H9 (cell line): ENCODE measurements at regions not wholly inside any gene's neighbourhood (a gene's known extent, or its start where the extent isn't known, plus 50 kb on each side); places are given as distances from the start of the nearest gene placed in this dataset.

Experiments
- DNase-seq: peaks from one replicate; pipeline ENCODE4 v3.0.0-alpha.2; 2017
- H2AFZ ChIP-seq: one replicate; pipeline ENCODE4 v1.6.1; 2013; ENCODE audit warnings: mild to moderate bottlenecking, low read length, control low read depth, moderate library complexity
- H2AK5ac ChIP-seq: 2 replicates; pipeline ENCODE4 v1.6.1; 2013; ENCODE audit warnings: low read length, control low read depth, mixed read lengths; ENCODE audit not compliant: insufficient read length
- H2BK120ac ChIP-seq: one replicate; pipeline ENCODE4 v1.6.1; 2013; ENCODE audit warnings: low read depth, mild to moderate bottlenecking, low read length, control low read depth, inconsistent platforms; ENCODE audit not compliant: poor library complexity, severe bottlenecking
- H2BK12ac ChIP-seq: 2 replicates; pipeline ENCODE4 v1.6.1; 2013; ENCODE audit warnings: low read length, control low read depth, mixed read lengths, low read depth; ENCODE audit not compliant: insufficient read length
- H2BK15ac ChIP-seq: 2 replicates; pipeline ENCODE4 v1.6.1; 2013; ENCODE audit warnings: low read depth, low read length, control low read depth
- H2BK20ac ChIP-seq: one replicate; pipeline ENCODE4 v1.6.1; 2013; ENCODE audit warnings: low read depth, mild to moderate bottlenecking, low read length, control low read depth, inconsistent platforms; ENCODE audit not compliant: poor library complexity, severe bottlenecking
- H2BK5ac ChIP-seq: 2 replicates; pipeline ENCODE4 v1.6.1; 2013; ENCODE audit warnings: low read length, control low read depth, mixed read lengths; ENCODE audit not compliant: insufficient read length
- H3K14ac ChIP-seq: 2 replicates; pipeline ENCODE4 v1.6.1; 2013; ENCODE audit warnings: low read length, control low read depth; ENCODE audit not compliant: insufficient read depth
- H3K18ac ChIP-seq: 2 replicates; pipeline ENCODE4 v1.6.1; 2013; ENCODE audit warnings: low read depth, mild to moderate bottlenecking, mixed read lengths, low read length, control low read depth; ENCODE audit not compliant: insufficient read length
- H3K23ac ChIP-seq: 2 replicates; pipeline ENCODE4 v1.6.1; 2013; ENCODE audit warnings: low read length, control low read depth, mixed read lengths, low read depth; ENCODE audit not compliant: insufficient read length
- H3K23me2 ChIP-seq: 2 replicates; pipeline ENCODE4 v1.6.1; 2013; ENCODE audit warnings: low read depth, mild to moderate bottlenecking, mixed read lengths, low read length, control low read depth; ENCODE audit not compliant: insufficient read length, poor library complexity, severe bottlenecking
- H3K27ac ChIP-seq: 2 replicates; pipeline ENCODE4 v1.5.1; 2013; ENCODE audit warnings: low read length, control low read depth, mixed read lengths, low read depth; ENCODE audit not compliant: insufficient read length
- H3K27me3 ChIP-seq: 2 replicates; pipeline ENCODE4 v1.6.1; 2013; ENCODE audit warnings: low read length, control low read depth, inconsistent platforms; ENCODE audit not compliant: insufficient read depth
- H3K4ac ChIP-seq: 2 replicates; pipeline ENCODE4 v1.6.1; 2013; ENCODE audit warnings: low read depth, mild to moderate bottlenecking, control low read depth, inconsistent platforms, low read length, moderate library complexity
- H3K4me1 ChIP-seq: 2 replicates; pipeline ENCODE4 v1.6.1; 2013; ENCODE audit warnings: low read length, control low read depth, inconsistent platforms; ENCODE audit not compliant: insufficient read depth
- H3K4me2 ChIP-seq: 2 replicates; pipeline ENCODE4 v1.6.1; 2013; ENCODE audit warnings: low read length, control low read depth, mixed read lengths; ENCODE audit not compliant: insufficient read length, insufficient read depth
- H3K56ac ChIP-seq: 2 replicates; pipeline ENCODE4 v1.6.1; 2013; ENCODE audit warnings: low read depth, mild to moderate bottlenecking, mixed read lengths, low read length, control low read depth; ENCODE audit not compliant: insufficient read length
- H3K79me1 ChIP-seq: 2 replicates; pipeline ENCODE4 v1.6.1; 2013; ENCODE audit warnings: low read depth, mild to moderate bottlenecking, moderate library complexity, low read length, control low read depth, inconsistent platforms; ENCODE audit not compliant: insufficient read depth, poor library complexity, severe bottlenecking
- H3K79me2 ChIP-seq: 2 replicates; pipeline ENCODE4 v1.6.1; 2013; ENCODE audit warnings: low read length, control low read depth, inconsistent platforms; ENCODE audit not compliant: insufficient read depth
- H3K9ac ChIP-seq: 2 replicates; pipeline ENCODE4 v1.6.1; 2013; ENCODE audit warnings: low read length, control low read depth, mixed read lengths; ENCODE audit not compliant: insufficient read length; ENCODE audit errors: extremely low read depth
- H3K9me3 ChIP-seq: one replicate; pipeline ENCODE4 v1.6.1; 2013; ENCODE audit warnings: low read depth, low read length, inconsistent platforms; ENCODE audit not compliant: control insufficient read depth
- H3T11ph ChIP-seq: one replicate; pipeline ENCODE4 v1.6.1; 2013; ENCODE audit warnings: mild to moderate bottlenecking, low read length, control low read depth, inconsistent platforms
- H4K20me1 ChIP-seq: one replicate; pipeline ENCODE4 v1.6.1; 2013; ENCODE audit not compliant: control insufficient read depth, insufficient read length, insufficient read depth
- H4K5ac ChIP-seq: 2 replicates; pipeline ENCODE4 v1.6.1; 2013; ENCODE audit warnings: low read depth, mild to moderate bottlenecking, mixed read lengths, low read length, control low read depth; ENCODE audit not compliant: insufficient read length
- H4K8ac ChIP-seq: replicated peaks from 2 replicates; pipeline ENCODE4 v1.6.1; 2013; ENCODE audit warnings: low read length, control low read depth, mixed read lengths, low read depth; ENCODE audit not compliant: insufficient read length
- H4K91ac ChIP-seq: 2 replicates; pipeline ENCODE4 v1.6.1; 2013; ENCODE audit warnings: low read depth, mild to moderate bottlenecking, moderate library complexity, mixed read lengths, low read length, control low read depth; ENCODE audit not compliant: insufficient read length
- H3K27ac Mint-ChIP-seq, 3 experiments: 2 replicates in 2 of 3; 3 replicates in 1 of 3; pipeline ENCODE4 v1.8.0; 2020 to 2021; ENCODE audit warnings: mixed read lengths in 3 of 3, mild to moderate bottlenecking in 1 of 3, moderate library complexity in 1 of 3
- H3K27me3 Mint-ChIP-seq: 2 replicates; pipeline ENCODE4 v1.8.0; 2021; ENCODE audit warnings: low read depth, mild to moderate bottlenecking, moderate library complexity, mixed read lengths
- H3K36me3 Mint-ChIP-seq, 3 experiments: 2 replicates in 2 of 3; 3 replicates in 1 of 3; pipeline ENCODE4 v1.8.0; 2020 to 2021; ENCODE audit warnings: low read depth in 3 of 3, mixed read lengths in 3 of 3; ENCODE audit not compliant: insufficient read depth in 1 of 3
- H3K4me1 Mint-ChIP-seq, 2 experiments: 2 replicates each; pipeline ENCODE4 v1.8.0; 2020; ENCODE audit warnings: mixed read lengths in 2 of 2
- H3K4me3 Mint-ChIP-seq, 2 experiments: 2 replicates in 1 of 2; 3 replicates in 1 of 2; pipeline ENCODE4 v1.8.0; 2020 to 2021; ENCODE audit warnings: mild to moderate bottlenecking in 2 of 2, mixed read lengths in 2 of 2, moderate library complexity in 1 of 2
- H3K9me3 Mint-ChIP-seq, 2 experiments: 2 replicates in 1 of 2; 3 replicates in 1 of 2; pipeline ENCODE4 v1.8.0; 2020; ENCODE audit warnings: mild to moderate bottlenecking in 2 of 2, mixed read lengths in 2 of 2, moderate library complexity in 1 of 2
- WGBS: extraction: QIAGEN DNeasy Blood & Tissue Kit; methylation state at CpG from one replicate; pipeline ENCODE4 v1.1.7; 2013; ENCODE audit warnings: missing lambda C conversion rate, low lambda C conversion rate, mixed read lengths; ENCODE audit not compliant: insufficient read length; ENCODE audit errors: extremely low coverage; 5-methylcytosine and 5-hydroxymethylcytosine counted together
- TF ChIP-seq, protein P1 (sequence below): fragments of 200-600 bp; sonication (generic); conservative IDR thresholded peaks from 3 replicates; pipeline ENCODE4 v1.8.0; 2021; ENCODE audit warnings: antibody characterized with exemption, mild to moderate bottlenecking

DNA sequence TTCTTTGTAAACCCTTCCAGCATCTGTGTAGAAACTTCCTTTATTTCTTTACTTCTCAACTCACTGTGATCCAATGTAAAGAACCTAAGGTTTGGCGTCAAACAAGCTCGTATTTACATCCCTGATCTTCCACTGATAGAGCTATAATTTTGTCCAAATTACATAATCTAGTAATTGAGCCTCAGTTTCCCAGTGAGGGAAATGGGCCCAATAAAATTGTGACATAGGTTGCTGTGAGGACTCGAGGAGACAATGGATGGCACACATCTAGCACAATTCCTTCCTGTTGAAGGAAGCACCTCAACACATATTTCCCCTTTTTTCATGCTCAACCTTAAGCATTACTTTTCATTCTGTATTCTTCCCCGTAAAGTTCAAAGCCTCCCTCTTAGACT, 193.3 kb upstream of the BMPER start:
- no peaks in the 10 kb centered on the region for H3K27me3 ChIP-seq
- no peak overlapping the region for H2BK120ac ChIP-seq
- H4K20me1 ChIP-seq = no peaks in the 10 kb centered on the region
- no peak overlapping the region for H3K14ac ChIP-seq
- no peaks in the 10 kb centered on the region for H3K79me1 ChIP-seq
- H4K8ac ChIP-seq = no peak overlapping the region
- TF ChIP-seq, protein P1, sequence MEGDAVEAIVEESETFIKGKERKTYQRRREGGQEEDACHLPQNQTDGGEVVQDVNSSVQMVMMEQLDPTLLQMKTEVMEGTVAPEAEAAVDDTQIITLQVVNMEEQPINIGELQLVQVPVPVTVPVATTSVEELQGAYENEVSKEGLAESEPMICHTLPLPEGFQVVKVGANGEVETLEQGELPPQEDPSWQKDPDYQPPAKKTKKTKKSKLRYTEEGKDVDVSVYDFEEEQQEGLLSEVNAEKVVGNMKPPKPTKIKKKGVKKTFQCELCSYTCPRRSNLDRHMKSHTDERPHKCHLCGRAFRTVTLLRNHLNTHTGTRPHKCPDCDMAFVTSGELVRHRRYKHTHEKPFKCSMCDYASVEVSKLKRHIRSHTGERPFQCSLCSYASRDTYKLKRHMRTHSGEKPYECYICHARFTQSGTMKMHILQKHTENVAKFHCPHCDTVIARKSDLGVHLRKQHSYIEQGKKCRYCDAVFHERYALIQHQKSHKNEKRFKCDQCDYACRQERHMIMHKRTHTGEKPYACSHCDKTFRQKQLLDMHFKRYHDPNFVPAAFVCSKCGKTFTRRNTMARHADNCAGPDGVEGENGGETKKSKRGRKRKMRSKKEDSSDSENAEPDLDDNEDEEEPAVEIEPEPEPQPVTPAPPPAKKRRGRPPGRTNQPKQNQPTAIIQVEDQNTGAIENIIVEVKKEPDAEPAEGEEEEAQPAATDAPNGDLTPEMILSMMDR = no peak
- WGBS = no CpG with 5 or more reads among the region's 4 CpGs
- DNase-seq = no peak
- H3K23me2 ChIP-seq = no peaks in the 10 kb centered on the region
- H2BK20ac ChIP-seq = no peak overlapping the region
- no peak overlapping the region for H4K5ac ChIP-seq
- H3K36me3 Mint-ChIP-seq = no peaks in the 10 kb centered on the region
- no peak overlapping the region for H3K9ac ChIP-seq
- no peak overlapping the region for H3K56ac ChIP-seq
- H3K4me1 Mint-ChIP-seq = peaks cover 16 to 25% of the 10 kb centered on the region in 2 experiments
- no peak overlapping the region for H4K91ac ChIP-seq
- H3T11ph ChIP-seq = no peak overlapping the region
- no peak overlapping the region for H2BK5ac ChIP-seq
- no peak overlapping the region for H2AK5ac ChIP-seq
- no peak overlapping the region for H2AFZ ChIP-seq
- no peaks in the 10 kb centered on the region; a peak in 2 of 5 replicates for H3K9me3 Mint-ChIP-seq
- H3K27me3 Mint-ChIP-seq = peaks cover 32% of the 10 kb centered on the region
- no peaks in the 10 kb centered on the region for H3K79me2 ChIP-seq
- no peak overlapping the region for H3K27ac Mint-ChIP-seq
- H3K18ac ChIP-seq = no peak overlapping the region
- peaks cover 4% of the 10 kb centered on the region; the same call in 1 of the 2 replicates for H3K4me1 ChIP-seq
- H3K23ac ChIP-seq = no peak overlapping the region
- no peak overlapping the region for H3K4me2 ChIP-seq
- H3K9me3 ChIP-seq = no peaks in the 10 kb centered on the region
- H2BK15ac ChIP-seq = no peak overlapping the region
- no peak overlapping the region for H2BK12ac ChIP-seq
- no peak overlapping the region for H3K4me3 Mint-ChIP-seq
- H3K4ac ChIP-seq = no peak overlapping the region
- H3K27ac ChIP-seq = no peak overlapping the region
